Left ventricle myocardium inferior (tissue), 1 donor: ENCODE measurements at regions not wholly inside any gene's neighbourhood (a gene's known extent, or its start where the extent isn't known, plus 50 kb on each side); places are given as distances from the start of the nearest gene placed in this dataset.
"Not testable (repeated sequence)": the region's sequence is repeated elsewhere in the genome, so short reads cannot be mapped to it uniquely, and the experiment has no call there.

Experiments used
- DNase-seq: peaks from one replicate; pipeline ENCODE4 v3.0.0-alpha.2; 2020
- H3K27ac ChIP-seq: fragments of 200-600 bp; replicated peaks from 2 replicates; pipeline ENCODE4 v1.8.0; 2021
- H3K27me3 ChIP-seq: fragments of 200-600 bp; 2 replicates; pipeline ENCODE4 v1.8.0; 2021; ENCODE audit warnings: low read depth
- H3K36me3 ChIP-seq: fragments of 200-600 bp; 2 replicates; pipeline ENCODE4 v1.8.0; 2021
- H3K4me1 ChIP-seq: fragments of 200-600 bp; 2 replicates; pipeline ENCODE4 v1.8.0; 2021
- H3K4me3 ChIP-seq: fragments of 200-600 bp; 2 replicates; pipeline ENCODE4 v1.8.0; 2021; ENCODE audit warnings: mild to moderate bottlenecking, moderate library complexity
- H3K9me3 ChIP-seq: fragments of 200-600 bp; replicated peaks from 2 replicates; pipeline ENCODE4 v1.8.0; 2021
- CTCF ChIP-seq: fragments of 200-600 bp; IDR thresholded peaks from 2 replicates; pipeline ENCODE4 v1.8.0; 2021; ENCODE audit warnings: antibody characterized with exemption, mild to moderate bottlenecking, borderline replicate concordance
- intact Hi-C: fragments of 100-400 bp; cut with micrococcal nuclease; formaldehyde crosslinking; loops from one replicate; pipeline ENCODE4 v1.11.0; 2022
- donor health status: DM: no; HTN: yes; CAD: no; lungs with severe emphysema.

- Histone ChIP-seq H3K4me3 (no peak overlapping the region), H3K9me3 (no peaks in the 10 kb centered on the region), H3K27me3 (no peaks in the 10 kb centered on the region), H3K27ac (no peak overlapping the region), H3K36me3 (no peaks in the 10 kb centered on the region), H3K4me1 (no peaks in the 10 kb centered on the region)
- intact Hi-C loops: no loop called here
- no peak for TF ChIP-seq CTCF
- no peak for DNase-seq
These were observed 1261.2 kb upstream of the SLC39A10 start for GRCh38 chr2:194395818-194396217.

GRCh38 chr2:194385376-194385775 is 1271.7 kb upstream of the SLC39A10 start:
- Histone ChIP-seq H3K9me3 (peaks cover 28% of the 10 kb centered on the region), H3K27me3 (no peaks in the 10 kb centered on the region), H3K27ac (no peak overlapping the region), H3K36me3 (no peaks in the 10 kb centered on the region), H3K4me1 (no peaks in the 10 kb centered on the region), H3K4me3 (no peak overlapping the region)
- no peak for DNase-seq
- TF ChIP-seq CTCF: no peak
- intact Hi-C loops: no loop called here

- H3K36me3 ChIP-seq: no peaks in the 10 kb centered on the region
- H3K4me1 ChIP-seq: no peaks in the 10 kb centered on the region
- H3K27ac ChIP-seq: no peak overlapping the region
- H3K27me3 ChIP-seq: no peaks in the 10 kb centered on the region
- DNase-seq: no peak
- no peak for TF ChIP-seq CTCF
- peaks cover 28% of the 10 kb centered on the region for H3K9me3 ChIP-seq
- intact Hi-C loops: no loop called here
- H3K4me3 ChIP-seq: no peak overlapping the region
These were observed 1273.6 kb upstream of the SLC39A10 start for GRCh38 chr2:194383401-194383800.

- no peak overlapping the region for H3K4me3 ChIP-seq
- no peaks in the 10 kb centered on the region for H3K27me3 ChIP-seq
- H3K27ac ChIP-seq: no peak overlapping the region
- no peaks in the 10 kb centered on the region for H3K36me3 ChIP-seq
- intact Hi-C loops: no loop called here
- no peak for TF ChIP-seq CTCF
- DNase-seq: no peak
- H3K4me1 ChIP-seq: no peaks in the 10 kb centered on the region
- peaks cover 28% of the 10 kb centered on the region for H3K9me3 ChIP-seq
These were observed 1274.8 kb upstream of the SLC39A10 start for GRCh38 chr2:194382221-194382620.

GRCh38 chr2:194380011-194380410 is 1277.0 kb upstream of the SLC39A10 start:
- intact Hi-C loops: no loop called here
- Histone ChIP-seq H3K27me3 (no peaks in the 10 kb centered on the region), H3K36me3 (no peaks in the 10 kb centered on the region), H3K27ac (no peak overlapping the region), H3K4me3 (no peak overlapping the region), H3K9me3 (peaks cover 28% of the 10 kb centered on the region), H3K4me1 (no peaks in the 10 kb centered on the region)
- TF ChIP-seq CTCF: no peak
- DNase-seq: no peak

GRCh38 chr2:194367390-194367789 is 1289.6 kb upstream of the SLC39A10 start:
- H3K4me3 ChIP-seq, H3K27ac ChIP-seq, DNase-seq, intact Hi-C loops, H3K36me3 ChIP-seq, H3K27me3 ChIP-seq, H3K4me1 ChIP-seq: not testable (repeated sequence)
- H3K9me3 ChIP-seq: peaks cover 22% of the 10 kb centered on the region
